MM.1S (cell line): ENCODE measurements at regions not wholly inside any gene's neighbourhood (a gene's known extent, or its start where the extent isn't known, plus 50 kb on each side); places are given as distances from the start of the nearest gene placed in this dataset.

ENCODE experiments used
- EZH2 ChIP-seq: fragments of 300-600 bp; sonication (generic); optimal IDR thresholded peaks from 2 replicates; pipeline ENCODE3; 2017; ENCODE audit warnings: low read depth, mild to moderate bottlenecking, antibody characterized with exemption, low read length, mixed read lengths
- EZH2phosphoT487 ChIP-seq: fragments of 300-600 bp; sonication (generic); IDR thresholded peaks from 2 replicates; pipeline ENCODE4 v1.6.1; 2018; ENCODE audit warnings: antibody characterized with exemption, low read length
- TF ChIP-seq, protein P1 (sequence below): fragments of 300-600 bp; sonication (generic); IDR thresholded peaks from 2 replicates; pipeline ENCODE4 v1.5.1; 2016; ENCODE audit warnings: antibody characterized with exemption, low read length, mixed read lengths

DNA sequence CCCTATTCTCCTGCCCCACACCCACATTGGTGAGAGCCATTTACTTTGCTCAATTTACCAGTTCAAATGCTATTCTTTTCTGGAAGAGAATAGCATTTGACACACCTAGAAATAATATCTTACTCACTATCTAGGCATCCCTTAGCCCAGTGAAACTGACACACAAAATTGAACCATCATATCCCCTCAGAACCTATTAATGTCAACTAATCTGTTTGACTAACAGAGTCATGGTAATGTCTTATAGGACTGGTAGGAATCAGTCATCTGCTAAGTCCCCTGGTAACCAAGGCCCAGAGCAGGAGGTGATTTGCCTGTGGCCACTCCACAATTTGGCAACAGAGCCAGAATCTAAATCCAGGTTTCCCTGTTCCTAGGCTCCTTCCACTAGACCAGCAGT is 63.3 kb downstream of the PPP1R3C start:
- TF ChIP-seq EZH2 (no peak), EZH2phosphoT487 (no peak)
- TF ChIP-seq, protein P1, sequence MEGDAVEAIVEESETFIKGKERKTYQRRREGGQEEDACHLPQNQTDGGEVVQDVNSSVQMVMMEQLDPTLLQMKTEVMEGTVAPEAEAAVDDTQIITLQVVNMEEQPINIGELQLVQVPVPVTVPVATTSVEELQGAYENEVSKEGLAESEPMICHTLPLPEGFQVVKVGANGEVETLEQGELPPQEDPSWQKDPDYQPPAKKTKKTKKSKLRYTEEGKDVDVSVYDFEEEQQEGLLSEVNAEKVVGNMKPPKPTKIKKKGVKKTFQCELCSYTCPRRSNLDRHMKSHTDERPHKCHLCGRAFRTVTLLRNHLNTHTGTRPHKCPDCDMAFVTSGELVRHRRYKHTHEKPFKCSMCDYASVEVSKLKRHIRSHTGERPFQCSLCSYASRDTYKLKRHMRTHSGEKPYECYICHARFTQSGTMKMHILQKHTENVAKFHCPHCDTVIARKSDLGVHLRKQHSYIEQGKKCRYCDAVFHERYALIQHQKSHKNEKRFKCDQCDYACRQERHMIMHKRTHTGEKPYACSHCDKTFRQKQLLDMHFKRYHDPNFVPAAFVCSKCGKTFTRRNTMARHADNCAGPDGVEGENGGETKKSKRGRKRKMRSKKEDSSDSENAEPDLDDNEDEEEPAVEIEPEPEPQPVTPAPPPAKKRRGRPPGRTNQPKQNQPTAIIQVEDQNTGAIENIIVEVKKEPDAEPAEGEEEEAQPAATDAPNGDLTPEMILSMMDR = no peak
